DND-41 (cell line): ENCODE measurements at regions not wholly inside any gene's neighbourhood (a gene's known extent, or its start where the extent isn't known, plus 50 kb on each side); places are given as distances from the start of the nearest gene placed in this dataset.

Experiments
- ATAC-seq: fragments of 200-7000 bp; cut with Tn5 transposase; 3 replicates; pipeline ENCODE4 v1.9.1; 2021; ENCODE audit warnings: low read depth; ENCODE audit not compliant: insufficient read depth
- DNase-seq: peaks from one replicate; pipeline ENCODE4 v3.0.0-alpha.2; 2020
- H2AFZ ChIP-seq: 2 replicates; pipeline ENCODE4 v1.6.0; 2012; ENCODE audit warnings: low read depth, low read length
- H3K27ac ChIP-seq: 2 replicates; pipeline ENCODE4 v1.5.1; 2012; ENCODE audit warnings: low read length, inconsistent platforms
- H3K27me3 ChIP-seq: fragments of 200-600 bp; sonication (generic); 2 replicates; pipeline ENCODE4 v1.6.0; 2012; ENCODE audit warnings: low read length, mild to moderate bottlenecking, inconsistent platforms; ENCODE audit not compliant: insufficient read depth, poor library complexity
- H3K36me3 ChIP-seq: 2 replicates; pipeline ENCODE4 v1.5.1; 2012; ENCODE audit warnings: low read length, inconsistent platforms; ENCODE audit not compliant: insufficient read depth
- H3K4me1 ChIP-seq: 2 replicates; pipeline ENCODE4 v1.5.1; 2012; ENCODE audit warnings: mild to moderate bottlenecking, low read length; ENCODE audit not compliant: insufficient read depth
- H3K4me2 ChIP-seq: 2 replicates; pipeline ENCODE4 v1.6.0; 2012; ENCODE audit warnings: mild to moderate bottlenecking, moderate library complexity, low read length, inconsistent platforms; ENCODE audit not compliant: insufficient read depth
- H3K4me3 ChIP-seq, 2 experiments: fragments of 200-600 bp in 1 of 2; shearing (Covaris generic) in 1 of 2; 2 replicates each; pipeline ENCODE4 v1.5.1; 2012 to 2016; ENCODE audit warnings: inconsistent platforms in 2 of 2, low read length in 2 of 2, mild to moderate bottlenecking in 2 of 2, low read depth in 1 of 2, moderate library complexity in 1 of 2
- H3K79me2 ChIP-seq: 2 replicates; pipeline ENCODE4 v1.6.0; 2012; ENCODE audit warnings: low read length, inconsistent platforms; ENCODE audit not compliant: insufficient read depth
- H3K9ac ChIP-seq: 2 replicates; pipeline ENCODE4 v1.6.0; 2012; ENCODE audit warnings: low read depth, mild to moderate bottlenecking, inconsistent platforms, low read length, moderate library complexity
- H3K9me3 ChIP-seq: 2 replicates; pipeline ENCODE4 v1.5.1; 2012; ENCODE audit warnings: low read length, moderate library complexity, mild to moderate bottlenecking, inconsistent platforms; ENCODE audit not compliant: insufficient read depth, severe bottlenecking
- H4K20me1 ChIP-seq: 2 replicates; pipeline ENCODE4 v1.6.0; 2012; ENCODE audit warnings: low read length; ENCODE audit not compliant: insufficient read depth
- EZH2 ChIP-seq: IDR thresholded peaks from 3 replicates; pipeline ENCODE4 v1.6.1; 2012; ENCODE audit warnings: borderline replicate concordance, low read depth, mild to moderate bottlenecking, moderate library complexity, low read length, inconsistent platforms; ENCODE audit not compliant: severe bottlenecking
- TF ChIP-seq, protein P1 (sequence below): IDR thresholded peaks from 2 replicates; pipeline ENCODE4 v1.5.1; 2012; ENCODE audit warnings: borderline replicate concordance, low read length, moderate library complexity, mild to moderate bottlenecking; ENCODE audit not compliant: poor library complexity, severe bottlenecking; ENCODE audit errors: extremely low read depth

DNA sequence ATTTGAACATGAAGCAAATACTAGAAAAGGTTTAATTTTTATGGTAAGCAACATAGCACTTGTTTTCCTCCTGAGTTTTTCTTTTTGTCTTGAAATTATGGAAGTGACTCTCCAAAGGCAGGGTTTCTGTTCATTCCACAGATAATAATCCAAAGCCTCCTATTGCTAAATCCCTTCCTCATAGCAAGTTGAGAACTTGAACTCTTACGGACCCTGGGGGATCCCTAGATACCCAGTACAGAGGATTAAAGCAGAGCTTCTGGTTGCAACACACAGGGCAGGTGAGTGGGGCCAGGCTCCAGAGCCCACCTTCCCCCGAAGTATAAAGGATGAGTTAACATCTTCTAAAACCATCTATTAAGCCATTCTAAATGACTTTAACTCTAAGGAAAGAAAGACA, 294.1 kb downstream of the RMST start:
- H3K79me2 ChIP-seq = no peaks in the 10 kb centered on the region
- ATAC-seq = no peak
- no peak overlapping the region for H3K4me2 ChIP-seq
- no peak for TF ChIP-seq EZH2
- TF ChIP-seq, protein P1, sequence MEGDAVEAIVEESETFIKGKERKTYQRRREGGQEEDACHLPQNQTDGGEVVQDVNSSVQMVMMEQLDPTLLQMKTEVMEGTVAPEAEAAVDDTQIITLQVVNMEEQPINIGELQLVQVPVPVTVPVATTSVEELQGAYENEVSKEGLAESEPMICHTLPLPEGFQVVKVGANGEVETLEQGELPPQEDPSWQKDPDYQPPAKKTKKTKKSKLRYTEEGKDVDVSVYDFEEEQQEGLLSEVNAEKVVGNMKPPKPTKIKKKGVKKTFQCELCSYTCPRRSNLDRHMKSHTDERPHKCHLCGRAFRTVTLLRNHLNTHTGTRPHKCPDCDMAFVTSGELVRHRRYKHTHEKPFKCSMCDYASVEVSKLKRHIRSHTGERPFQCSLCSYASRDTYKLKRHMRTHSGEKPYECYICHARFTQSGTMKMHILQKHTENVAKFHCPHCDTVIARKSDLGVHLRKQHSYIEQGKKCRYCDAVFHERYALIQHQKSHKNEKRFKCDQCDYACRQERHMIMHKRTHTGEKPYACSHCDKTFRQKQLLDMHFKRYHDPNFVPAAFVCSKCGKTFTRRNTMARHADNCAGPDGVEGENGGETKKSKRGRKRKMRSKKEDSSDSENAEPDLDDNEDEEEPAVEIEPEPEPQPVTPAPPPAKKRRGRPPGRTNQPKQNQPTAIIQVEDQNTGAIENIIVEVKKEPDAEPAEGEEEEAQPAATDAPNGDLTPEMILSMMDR = no peak
- DNase-seq = no peak
- no peak overlapping the region for H3K4me3 ChIP-seq
- H3K9me3 ChIP-seq = no peaks in the 10 kb centered on the region
- H3K36me3 ChIP-seq = no peaks in the 10 kb centered on the region
- H4K20me1 ChIP-seq = no peaks in the 10 kb centered on the region
- H3K27ac ChIP-seq = no peak overlapping the region
- H2AFZ ChIP-seq = no peak overlapping the region
- H3K27me3 ChIP-seq = no peaks in the 10 kb centered on the region
- H3K9ac ChIP-seq = no peak overlapping the region
- H3K4me1 ChIP-seq = peaks cover 8% of the 10 kb centered on the region; the same call in 1 of the 2 replicates

DNA sequence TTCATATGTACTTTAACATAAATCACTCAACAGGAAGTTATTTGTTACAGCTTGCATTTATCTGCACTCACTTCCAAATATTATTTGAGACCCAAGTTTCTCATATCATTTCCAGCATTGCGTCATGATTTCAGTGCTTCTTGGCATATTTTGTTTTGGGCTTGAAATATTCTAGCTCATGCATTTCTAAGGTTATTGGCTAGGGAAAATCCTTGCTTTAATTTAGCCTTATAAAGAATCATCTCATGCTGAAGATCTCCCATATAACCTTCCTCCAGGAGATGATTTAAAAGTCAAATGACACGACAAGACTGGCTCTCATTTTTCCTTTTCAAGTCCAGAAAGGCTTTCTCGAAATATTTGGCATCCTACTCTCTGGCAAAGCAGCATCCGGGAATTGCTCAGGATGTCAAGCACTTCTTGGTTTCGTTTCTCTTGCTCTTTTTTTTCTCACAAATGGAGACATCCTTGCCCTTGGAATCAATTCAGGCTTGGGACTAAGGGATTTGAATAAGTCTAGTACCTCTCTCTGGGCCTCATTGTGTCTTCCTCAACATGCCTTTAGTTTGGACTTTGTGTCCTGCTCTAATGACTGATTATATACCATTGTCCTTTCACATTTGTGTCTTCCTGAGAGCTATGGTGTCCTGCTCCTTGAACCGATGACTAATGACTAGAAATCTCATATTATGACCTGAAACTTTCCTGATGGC, 295.0 kb downstream of the RMST start:
- no peak for TF ChIP-seq EZH2
- TF ChIP-seq, protein P1 = no peak
- Histone ChIP-seq H3K4me3 (no peak overlapping the region), H3K27me3 (no peaks in the 10 kb centered on the region), H4K20me1 (no peaks in the 10 kb centered on the region), H3K36me3 (no peaks in the 10 kb centered on the region), H3K4me1 (peaks cover 8% of the 10 kb centered on the region; the same call in 1 of the 2 replicates), H2AFZ (no peak overlapping the region), H3K9ac (no peak overlapping the region), H3K27ac (no peak overlapping the region), H3K79me2 (no peaks in the 10 kb centered on the region), H3K4me2 (no peak overlapping the region), H3K9me3 (peaks cover 3% of the 10 kb centered on the region)
- no peak for DNase-seq
- ATAC-seq = no peak

DNA sequence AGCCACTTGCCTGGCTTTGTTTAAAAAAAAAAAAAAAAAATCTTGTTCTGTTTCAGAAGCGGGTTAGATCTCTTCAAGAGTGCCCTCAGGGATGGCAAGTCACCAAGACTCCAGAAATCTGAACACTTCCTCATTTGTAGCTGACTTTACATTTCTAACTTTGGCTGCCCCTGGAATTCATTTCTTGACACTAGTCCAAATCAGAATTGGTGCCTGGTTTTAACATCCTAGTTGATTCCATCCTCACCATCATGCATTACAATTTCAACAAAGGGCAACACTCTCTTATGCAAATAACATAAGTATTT, 295.5 kb downstream of the RMST start:
- Histone ChIP-seq H4K20me1 (no peaks in the 10 kb centered on the region), H3K27ac (no peak overlapping the region), H3K9ac (no peak overlapping the region), H3K4me3 (no peak overlapping the region), H3K36me3 (no peaks in the 10 kb centered on the region), H3K79me2 (no peaks in the 10 kb centered on the region), H3K4me2 (no peak overlapping the region), H3K27me3 (no peaks in the 10 kb centered on the region), H3K9me3 (peaks cover 3% of the 10 kb centered on the region), H2AFZ (no peak overlapping the region), H3K4me1 (peaks cover 8% of the 10 kb centered on the region; the same call in 1 of the 2 replicates)
- no peak for ATAC-seq
- DNase-seq = no peak
- TF ChIP-seq, protein P1 = no peak
- no peak for TF ChIP-seq EZH2
